ENCODE measurements at regions not wholly inside any gene's neighbourhood (a gene's known extent, or its start where the extent isn't known, plus 50 kb on each side); places are given as distances from the start of the nearest gene placed in this dataset.
A peak's percentile ranks its signal among the peaks of the same experiment; 100 is the strongest.

GRCh38 chr7:22554184-22554583 is 54.2 kb upstream of the STEAP1B start:
- ChIA-PET POLR2A (no interaction called here), CTCF (interaction anchor here (1.7 to 15.1 kb wide), 3 partner anchors 172 to 444 kb away, joined by 8 to 282 read pairs (median 10); partner anchors contain the start of gene IL6)

GRCh38 chr7:22551768-22552513 is 52.0 kb upstream of the STEAP1B start:
- DNase-seq (ENCODE audit: extremely low spot score): no peak
- ChIA-PET POLR2A (no interaction called here), CTCF (interaction anchor here (0.8 to 15.1 kb wide), 3 partner anchors 9 to 174 kb away, joined by 3 to 282 read pairs (median 6); partner anchors contain the start of gene IL6)
- no peak for TF ChIP-seq CTCF (IDR thresholded peaks at IDR 0.05; ENCODE audit: control extremely low read depth, extremely low read depth, low read depth, missing control alignments)

More at GRCh38 chr7:22554184-22554583, 54.2 kb upstream of the STEAP1B start:
- TF ChIP-seq CTCF (IDR thresholded peaks at IDR 0.05; ENCODE audit: control extremely low read depth, extremely low read depth, low read depth, missing control alignments): no peak
- DNase-seq (ENCODE audit: extremely low spot score): no peak

- no peak for DNase-seq (ENCODE audit: extremely low spot score)
- no peak for TF ChIP-seq CTCF (IDR thresholded peaks at IDR 0.05; ENCODE audit: control extremely low read depth, extremely low read depth, low read depth, missing control alignments)
- POLR2A ChIA-PET: no interaction called here
- CTCF ChIA-PET: interaction anchor here (1.0 to 15.1 kb wide), 2 partner anchors 175 to 505 kb away, joined by 3 to 282 read pairs; partner anchors contain the start of gene IL6
These were observed 50.6 kb upstream of the STEAP1B start for GRCh38 chr7:22550514-22551030.

GRCh38 chr7:22549667-22550513 is 49.9 kb upstream of the STEAP1B start:
- TF ChIP-seq CTCF (IDR thresholded peaks at IDR 0.05; ENCODE audit: control extremely low read depth, extremely low read depth, low read depth, missing control alignments): peak; percentile 77
- POLR2A ChIA-PET: no interaction called here
- CTCF ChIA-PET: interaction anchor here (1.0 kb wide), 1 partner anchor 506 kb away, joined by 3 read pairs; no protein-coding TSS in a partner anchor
- DNase-seq (ENCODE audit: extremely low spot score): peak; percentile 46
